NCI-H1930 (cell line): ENCODE measurements at regions not wholly inside any gene's neighbourhood (a gene's known extent, or its start where the extent isn't known, plus 50 kb on each side); places are given as distances from the start of the nearest gene placed in this dataset.

Source experiments
- DNase-seq, 2 experiments: peaks; one replicate each; lab custom pipeline; 2025; lab: John Stamatoyannopoulos, UW

- DNase-seq: no peak
Observed at GRCh38 chr15:26376243-26376642, 396.6 kb downstream of the GABRB3 start.

GRCh38 chr15:26374806-26375205 lies 398.1 kb downstream of the GABRB3 start:
- no peak for DNase-seq

- DNase-seq: no peak
Observed at GRCh38 chr15:26372706-26373105, 400.2 kb downstream of the GABRB3 start.

DNA sequence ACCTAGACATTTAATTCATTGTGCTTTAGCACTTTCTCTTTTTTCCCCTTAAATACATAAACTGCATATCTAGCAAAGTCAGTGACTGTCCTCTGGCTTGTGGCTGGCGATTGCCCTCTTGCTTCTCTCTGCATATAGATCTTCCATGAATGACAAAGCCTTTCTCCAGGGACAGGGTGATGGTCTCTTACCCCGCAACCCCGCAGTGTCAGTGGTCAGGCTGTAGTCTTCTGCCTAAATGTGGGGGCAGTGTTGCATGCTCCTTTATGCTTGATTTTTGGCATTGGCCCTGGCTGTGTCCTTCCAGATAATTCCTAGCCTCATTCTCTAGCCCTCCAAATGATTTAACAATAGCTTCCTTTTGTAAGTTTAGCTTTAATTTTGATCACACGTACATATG lies 407.8 kb downstream of the GABRB3 start:
- no peak for DNase-seq

DNA sequence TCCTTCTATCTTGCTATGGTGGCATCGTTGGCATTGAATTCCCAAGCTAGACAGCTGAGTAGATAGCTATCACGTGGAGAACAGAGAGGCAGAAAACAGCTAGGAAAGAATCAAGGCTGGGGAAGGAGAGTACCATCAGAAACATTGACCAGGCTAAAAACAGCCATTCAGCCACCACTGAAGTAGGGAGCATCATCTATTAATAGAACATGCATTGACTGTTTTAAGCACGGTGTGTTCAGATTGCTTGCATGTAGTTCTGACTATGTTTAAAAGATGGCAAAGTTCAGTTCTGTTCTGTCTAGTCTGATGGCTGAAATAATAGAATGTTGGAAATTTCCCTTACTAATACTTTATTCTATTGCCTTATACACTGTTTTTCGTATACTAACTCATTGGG lies 413.0 kb downstream of the GABRB3 start:
- no peak for DNase-seq

DNA sequence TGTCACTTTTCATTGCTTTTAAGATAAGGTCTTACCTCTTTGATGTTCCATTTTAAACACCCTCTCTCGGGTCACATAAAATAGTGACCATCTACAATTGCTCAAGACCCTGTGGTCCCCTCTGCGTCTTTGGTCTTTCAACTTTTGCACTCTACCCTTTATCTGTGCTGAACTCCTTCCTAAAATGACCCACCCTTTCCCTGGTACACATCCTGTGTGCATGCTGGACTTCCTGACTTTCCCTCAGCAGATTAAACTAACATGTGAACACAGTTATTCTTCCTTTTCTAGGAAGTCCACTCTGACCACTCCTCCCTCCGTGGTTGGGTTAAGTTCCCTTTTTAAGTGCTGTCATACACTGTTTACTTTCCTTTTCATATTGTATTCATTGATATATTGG lies 414.2 kb downstream of the GABRB3 start:
- DNase-seq: no peak

DNA sequence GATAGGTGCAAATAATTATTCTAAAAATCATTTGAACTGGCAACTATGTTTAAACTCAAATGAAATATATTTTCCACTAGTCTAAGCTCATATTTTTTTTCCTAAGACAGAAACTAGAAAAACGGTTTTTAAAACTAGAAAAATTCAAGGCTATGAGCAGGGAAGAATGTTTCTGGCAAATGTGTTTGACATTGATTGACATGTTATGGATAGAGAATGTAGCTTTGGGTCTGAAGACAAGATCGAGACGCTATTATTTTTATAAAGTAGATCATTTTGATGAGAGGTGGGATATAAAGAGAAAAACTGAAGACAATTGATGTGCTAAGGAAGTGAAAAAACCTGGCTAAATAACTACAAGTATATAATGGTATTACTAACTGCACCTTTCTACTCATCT lies 415.2 kb downstream of the GABRB3 start:
- DNase-seq: no peak

- no peak for DNase-seq
Observed at GRCh38 chr15:26355472-26356074, 417.3 kb downstream of the GABRB3 start.

DNA sequence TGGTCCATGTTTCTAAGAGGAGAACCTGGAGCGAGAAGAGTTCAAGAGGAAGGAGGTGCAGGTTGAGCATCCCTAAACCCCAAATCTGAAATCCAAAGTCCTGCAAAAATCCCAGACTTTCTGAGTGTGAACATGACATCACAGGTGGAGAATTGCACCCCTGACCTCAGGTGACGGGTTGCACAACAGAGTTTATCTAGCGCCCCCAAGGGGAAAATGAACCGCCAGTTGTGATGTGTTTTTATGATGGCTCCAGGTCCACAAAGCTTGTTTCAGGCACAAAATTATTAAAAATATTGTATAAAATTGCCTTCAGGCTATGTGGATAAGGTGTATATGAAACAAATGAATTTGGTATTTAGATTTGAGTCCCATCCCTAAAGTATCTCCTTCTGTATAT lies 420.0 kb downstream of the GABRB3 start:
- DNase-seq: no peak

DNA sequence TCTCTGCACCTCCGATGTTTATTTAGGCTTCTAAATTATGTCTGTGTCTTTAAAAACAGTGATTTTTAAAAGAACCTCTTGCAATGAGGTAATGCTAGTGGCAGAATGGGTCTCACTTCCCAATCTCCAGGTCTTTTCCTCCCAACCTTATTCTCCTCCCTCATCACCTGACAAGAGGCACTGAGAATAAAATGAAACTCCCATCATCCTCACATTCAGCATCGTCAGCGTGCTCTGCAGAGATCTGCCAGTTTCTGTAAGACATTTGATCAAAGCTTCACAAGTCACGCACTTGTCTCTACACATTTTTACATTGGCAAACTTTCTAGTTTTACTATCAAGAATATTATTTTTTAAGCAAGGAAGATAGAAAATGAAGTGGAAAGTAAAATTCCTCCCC lies 420.5 kb downstream of the GABRB3 start:
- DNase-seq: no peak

DNA sequence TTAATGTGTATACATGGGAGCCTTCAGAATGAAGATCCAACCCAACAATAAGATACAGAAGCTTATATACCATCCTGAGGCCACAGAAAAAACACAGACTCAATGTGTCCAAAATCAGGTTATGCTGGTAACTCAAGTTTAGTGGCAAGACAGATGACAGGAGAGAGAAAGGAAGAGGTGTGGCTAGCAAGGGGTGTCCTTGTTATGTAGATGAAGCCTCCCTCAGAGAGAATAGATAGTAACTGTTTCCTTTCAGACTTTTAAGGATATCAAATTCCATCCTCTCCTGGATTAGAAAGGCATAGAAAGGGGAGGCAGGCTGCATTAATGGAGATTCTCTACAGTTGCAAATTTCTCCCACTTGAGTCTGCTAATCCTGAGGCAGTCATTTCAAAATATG lies 447.4 kb downstream of the GABRB3 start:
- DNase-seq: no peak

GRCh38 chr15:26323566-26323965 lies 449.3 kb downstream of the GABRB3 start:
- DNase-seq: no peak

GRCh38 chr15:26318689-26319088 lies 454.2 kb downstream of the GABRB3 start:
- no peak for DNase-seq

- no peak for DNase-seq
Observed at GRCh38 chr15:26314577-26314976, 451.4 kb upstream of the ATP10A start.

GRCh38 chr15:26311710-26312236 lies 448.6 kb upstream of the ATP10A start:
- no peak for DNase-seq

DNA sequence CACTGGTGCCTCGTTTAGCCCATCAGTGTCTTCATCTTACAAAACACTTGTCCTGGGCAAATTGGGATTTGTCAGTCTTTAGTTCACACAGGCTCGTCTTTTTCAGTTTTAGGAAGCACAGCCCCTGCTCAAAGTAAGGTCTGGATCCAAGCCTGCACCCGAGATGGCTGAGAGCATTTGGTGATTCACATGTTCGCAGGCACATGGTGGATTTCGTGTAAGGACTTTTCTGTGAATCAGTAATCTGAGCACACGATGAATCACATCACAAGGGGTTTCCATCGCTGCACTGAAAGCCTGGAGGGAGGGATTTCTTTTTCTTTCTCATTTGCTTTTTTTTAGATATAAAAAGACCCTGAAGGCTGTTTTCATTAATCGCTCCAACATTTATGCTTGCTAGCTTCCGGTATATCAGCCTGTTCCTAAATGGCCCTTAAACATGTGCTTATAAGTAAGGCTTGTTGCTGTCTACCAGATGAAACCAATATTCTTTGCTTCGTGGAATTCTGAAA lies 435.6 kb upstream of the ATP10A start:
- DNase-seq: no peak

GRCh38 chr15:26298010-26298658 lies 435.0 kb upstream of the ATP10A start:
- no peak for DNase-seq

- DNase-seq: no peak
Observed at GRCh38 chr15:26295336-26296085, 432.4 kb upstream of the ATP10A start.

DNA sequence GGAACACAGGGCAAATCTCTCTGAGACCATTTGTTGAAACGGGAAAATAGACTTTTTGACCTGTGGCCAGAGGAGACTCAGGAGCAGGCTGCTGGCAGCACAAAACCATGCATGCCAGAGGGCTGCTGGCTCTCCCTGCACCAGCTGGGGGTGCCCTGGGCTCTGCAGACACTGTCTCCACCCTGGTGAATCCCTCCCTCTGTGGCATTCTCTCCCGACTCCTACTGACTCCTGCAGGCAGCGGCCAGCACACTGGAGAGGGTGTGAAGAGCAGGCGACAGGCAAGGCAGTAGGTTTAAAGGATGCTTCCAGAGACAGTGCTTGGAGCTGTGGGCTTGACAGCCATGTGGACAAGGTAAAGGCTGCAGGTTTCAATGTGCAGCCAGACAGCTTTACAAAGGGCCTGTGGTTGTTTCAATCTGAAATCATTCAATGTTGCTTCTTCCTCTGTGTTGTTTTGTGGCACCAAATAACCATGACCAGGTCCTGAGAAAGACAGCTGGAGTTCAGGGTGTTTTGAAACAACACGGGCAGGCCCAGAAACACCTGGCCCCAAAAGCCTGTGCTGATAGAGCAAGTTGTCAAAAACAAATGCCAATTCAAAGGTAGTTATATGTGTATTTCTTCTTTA lies 431.0 kb upstream of the ATP10A start:
- DNase-seq: no peak

DNA sequence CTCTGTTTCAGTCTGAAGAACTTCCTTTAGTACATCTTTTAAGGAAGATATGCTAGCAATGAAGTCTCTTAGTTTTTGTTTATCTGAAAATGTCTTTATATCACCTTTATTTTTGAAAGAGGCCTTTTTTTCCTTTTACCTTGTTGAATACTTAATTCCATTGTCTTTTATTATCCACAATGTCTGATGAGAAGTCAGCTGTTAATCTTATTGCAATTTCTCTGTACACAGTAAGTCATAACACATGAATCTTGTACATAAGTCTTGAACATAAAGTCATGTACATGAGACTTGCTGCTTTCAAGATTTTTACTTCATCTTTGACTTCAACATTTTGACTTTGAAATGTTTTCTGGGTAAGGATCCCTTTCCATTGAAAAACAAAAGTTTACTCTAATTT lies 424.3 kb upstream of the ATP10A start:
- DNase-seq: no peak

GRCh38 chr15:26280281-26280680 lies 417.2 kb upstream of the ATP10A start:
- DNase-seq: no peak

DNA sequence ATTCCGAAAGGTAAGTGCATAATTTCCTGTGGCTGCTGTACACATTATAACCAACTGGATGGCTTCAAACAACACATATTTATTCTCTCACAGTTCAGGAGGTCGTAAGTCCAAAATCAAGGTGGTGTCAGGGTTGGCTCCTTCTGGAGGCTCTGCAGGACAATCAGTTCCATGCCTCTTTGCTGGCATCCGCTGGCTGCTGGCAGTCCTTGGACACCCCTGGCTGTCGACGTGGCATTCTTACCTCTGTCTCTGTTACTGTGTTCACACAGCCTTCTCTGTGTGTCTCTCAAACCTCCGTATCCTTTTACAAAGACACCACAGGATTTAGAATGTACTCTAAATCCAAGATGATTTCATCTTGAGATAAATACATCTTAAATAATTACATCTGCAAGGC lies 398.8 kb upstream of the ATP10A start:
- DNase-seq: no peak

DNA sequence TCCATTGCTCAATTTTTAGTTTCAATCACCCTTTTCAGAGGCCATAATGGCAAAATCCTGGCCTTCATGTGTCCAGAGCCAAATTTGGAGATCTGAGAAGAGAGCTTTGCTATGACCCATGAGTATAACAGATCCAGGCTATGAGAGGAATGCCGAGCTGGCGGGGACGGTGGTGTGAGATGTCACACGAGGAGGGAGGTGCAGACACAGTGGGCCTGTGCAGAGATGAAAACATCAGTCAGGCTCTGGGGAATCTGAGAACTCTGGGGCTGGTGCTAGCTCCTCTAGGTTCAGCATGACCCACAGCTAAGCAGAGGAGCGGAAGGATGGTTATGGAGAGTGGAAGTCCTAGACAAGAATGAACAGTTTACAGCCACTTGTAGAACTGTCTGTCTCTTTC lies 398.3 kb upstream of the ATP10A start:
- no peak for DNase-seq
